RWPE2 (cell line): ENCODE measurements at regions not wholly inside any gene's neighbourhood (a gene's known extent, or its start where the extent isn't known, plus 50 kb on each side); places are given as distances from the start of the nearest gene placed in this dataset.

Source experiments
- ATAC-seq: fragments of 200-7000 bp; cut with Tn5 transposase; 3 replicates; pipeline ENCODE4 v1.9.1; 2021; ENCODE audit warnings: low read depth
- DNase-seq: peaks from one replicate; pipeline ENCODE4 v3.0.0-alpha.2; 2020; ENCODE audit warnings: low spot score
- H3K27ac ChIP-seq: fragments of 450-650 bp; 2 replicates; pipeline ENCODE4 v1.5.1; 2017; ENCODE audit warnings: mild to moderate bottlenecking; ENCODE audit not compliant: poor library complexity, severe bottlenecking
- H3K27me3 ChIP-seq: fragments of 250-450 bp; sonication (Bioruptor Pico); 2 replicates; pipeline ENCODE4 v1.5.1; 2021; ENCODE audit warnings: mild to moderate bottlenecking, moderate library complexity; ENCODE audit not compliant: insufficient read depth, poor library complexity, severe bottlenecking
- H3K36me3 ChIP-seq: fragments of 250-450 bp; sonication (Bioruptor Pico); 2 replicates; pipeline ENCODE4 v1.5.1; 2020; ENCODE audit warnings: low read depth, mild to moderate bottlenecking, moderate library complexity
- H3K4me1 ChIP-seq: fragments of 250-450 bp; sonication (Bioruptor Pico); 2 replicates; pipeline ENCODE4 v1.5.1; 2021; ENCODE audit warnings: mild to moderate bottlenecking, moderate library complexity; ENCODE audit not compliant: insufficient read depth, poor library complexity, severe bottlenecking
- H3K4me3 ChIP-seq: fragments of 250-450 bp; sonication (Bioruptor Pico); 2 replicates; pipeline ENCODE4 v1.5.1; 2021; ENCODE audit warnings: mild to moderate bottlenecking, moderate library complexity; ENCODE audit not compliant: severe bottlenecking
- H3K9me3 ChIP-seq: fragments of 250-450 bp; sonication (Bioruptor Pico); 2 replicates; pipeline ENCODE4 v1.5.1; 2021; ENCODE audit warnings: mild to moderate bottlenecking, moderate library complexity; ENCODE audit not compliant: severe bottlenecking
- TF ChIP-seq, protein P1 (sequence below): fragments of 450-650 bp; IDR thresholded peaks from one replicate; pipeline ENCODE4 v1.5.1; 2017; ENCODE audit warnings: mild to moderate bottlenecking, moderate library complexity; ENCODE audit not compliant: poor library complexity, severe bottlenecking

DNA sequence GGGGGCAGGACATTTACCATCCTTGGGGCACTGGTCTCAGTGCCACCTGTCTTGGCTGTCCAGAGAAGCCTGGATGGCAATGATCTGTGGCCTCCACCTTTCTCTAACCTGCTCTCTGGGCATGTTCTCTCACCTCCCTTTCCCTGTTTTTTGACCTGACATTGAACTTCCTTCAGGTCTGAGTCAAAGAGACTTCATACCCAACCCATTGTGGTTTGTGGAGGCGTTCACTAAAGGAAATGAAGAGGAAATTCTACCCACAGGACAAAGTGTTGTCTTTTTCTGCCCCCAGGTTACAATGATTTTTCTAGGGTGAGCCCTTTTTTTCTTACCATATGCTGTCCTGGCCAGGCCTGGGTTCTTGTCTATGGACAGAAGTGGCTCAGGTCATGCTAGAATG lies 76.6 kb downstream of the CYP26A1 start:
- DNase-seq (no peak), ATAC-seq (peak; percentile 83)
- no peaks in the 10 kb centered on the region for H3K27me3 ChIP-seq
- H3K4me1 ChIP-seq: peaks cover 34% of the 10 kb centered on the region
- TF ChIP-seq, protein P1, sequence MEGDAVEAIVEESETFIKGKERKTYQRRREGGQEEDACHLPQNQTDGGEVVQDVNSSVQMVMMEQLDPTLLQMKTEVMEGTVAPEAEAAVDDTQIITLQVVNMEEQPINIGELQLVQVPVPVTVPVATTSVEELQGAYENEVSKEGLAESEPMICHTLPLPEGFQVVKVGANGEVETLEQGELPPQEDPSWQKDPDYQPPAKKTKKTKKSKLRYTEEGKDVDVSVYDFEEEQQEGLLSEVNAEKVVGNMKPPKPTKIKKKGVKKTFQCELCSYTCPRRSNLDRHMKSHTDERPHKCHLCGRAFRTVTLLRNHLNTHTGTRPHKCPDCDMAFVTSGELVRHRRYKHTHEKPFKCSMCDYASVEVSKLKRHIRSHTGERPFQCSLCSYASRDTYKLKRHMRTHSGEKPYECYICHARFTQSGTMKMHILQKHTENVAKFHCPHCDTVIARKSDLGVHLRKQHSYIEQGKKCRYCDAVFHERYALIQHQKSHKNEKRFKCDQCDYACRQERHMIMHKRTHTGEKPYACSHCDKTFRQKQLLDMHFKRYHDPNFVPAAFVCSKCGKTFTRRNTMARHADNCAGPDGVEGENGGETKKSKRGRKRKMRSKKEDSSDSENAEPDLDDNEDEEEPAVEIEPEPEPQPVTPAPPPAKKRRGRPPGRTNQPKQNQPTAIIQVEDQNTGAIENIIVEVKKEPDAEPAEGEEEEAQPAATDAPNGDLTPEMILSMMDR: no peak
- H3K4me3 ChIP-seq: no peak overlapping the region
- H3K9me3 ChIP-seq: no peaks in the 10 kb centered on the region
- H3K27ac ChIP-seq: peak overlapping the region; percentile 61
- H3K36me3 ChIP-seq: no peaks in the 10 kb centered on the region

DNA sequence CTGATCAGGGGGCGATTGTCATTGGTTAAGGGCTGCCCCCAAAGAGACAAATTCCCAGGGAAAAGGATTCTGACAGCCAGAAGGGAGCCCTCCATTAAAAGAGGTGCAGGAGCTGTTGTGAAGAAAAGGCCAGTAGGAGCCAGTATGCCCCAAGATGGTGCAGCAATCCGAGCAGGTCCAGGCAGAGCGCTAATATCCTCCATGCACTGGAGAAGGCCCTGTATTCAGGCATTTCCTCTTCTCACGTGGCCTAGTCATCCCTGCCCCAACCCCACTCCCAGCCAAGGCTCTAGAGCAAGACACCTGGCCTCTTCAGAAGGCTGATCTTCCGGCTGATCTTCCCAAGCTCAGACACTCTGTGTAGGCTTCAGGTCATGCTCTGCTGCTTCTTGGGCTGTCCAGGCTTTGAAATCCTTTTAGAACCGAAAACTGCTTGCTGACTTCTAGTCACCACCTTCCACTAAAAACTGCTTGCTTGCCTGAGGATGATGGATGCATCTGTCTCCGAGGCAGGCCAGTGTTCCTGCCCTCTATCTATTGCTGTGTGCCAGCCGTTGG lies 77.4 kb downstream of the CYP26A1 start:
- Histone ChIP-seq H3K4me3 (no peak overlapping the region), H3K4me1 (peaks cover 34% of the 10 kb centered on the region), H3K27me3 (no peaks in the 10 kb centered on the region), H3K27ac (peak overlapping the region; percentile 61), H3K9me3 (no peaks in the 10 kb centered on the region), H3K36me3 (no peaks in the 10 kb centered on the region)
- no peak for ATAC-seq
- TF ChIP-seq, protein P1: no peak
- no peak for DNase-seq

- H3K4me3 ChIP-seq: no peak overlapping the region
- no peaks in the 10 kb centered on the region for H3K9me3 ChIP-seq
- peaks cover 34% of the 10 kb centered on the region for H3K4me1 ChIP-seq
- H3K27me3 ChIP-seq: no peaks in the 10 kb centered on the region
- no peak for DNase-seq
- TF ChIP-seq, protein P1: no peak
- peak; percentile 80 for ATAC-seq
- H3K27ac ChIP-seq: peak overlapping the region; percentile 61
- no peaks in the 10 kb centered on the region for H3K36me3 ChIP-seq
These were observed 78.4 kb downstream of the CYP26A1 start for GRCh38 chr10:93152136-93152535.

- Histone ChIP-seq H3K27ac (no peak overlapping the region), H3K27me3 (no peaks in the 10 kb centered on the region), H3K36me3 (no peaks in the 10 kb centered on the region), H3K4me1 (peaks cover 33% of the 10 kb centered on the region), H3K9me3 (no peaks in the 10 kb centered on the region), H3K4me3 (no peak overlapping the region)
- TF ChIP-seq, protein P1: no peak
- ATAC-seq: no peak
- no peak for DNase-seq
These were observed 80.8 kb downstream of the CYP26A1 start for GRCh38 chr10:93154531-93154930.

- ATAC-seq: no peak
- Histone ChIP-seq H3K27ac (no peak overlapping the region), H3K4me1 (no peaks in the 10 kb centered on the region), H3K27me3 (no peaks in the 10 kb centered on the region), H3K9me3 (no peaks in the 10 kb centered on the region), H3K4me3 (no peak overlapping the region), H3K36me3 (no peaks in the 10 kb centered on the region)
- TF ChIP-seq, protein P1: no peak
- no peak for DNase-seq
These were observed 86.4 kb downstream of the CYP26A1 start for GRCh38 chr10:93160140-93160539.
